Liver (tissue), 8 donors: ENCODE measurements at regions not wholly inside any gene's neighbourhood (a gene's known extent, or its start where the extent isn't known, plus 50 kb on each side); places are given as distances from the start of the nearest gene placed in this dataset.

Experiments
- DNase-seq: peaks from one replicate; pipeline ENCODE4 v3.0.0-alpha.2; 2017; ENCODE audit warnings: low spot score
- H3K27ac ChIP-seq, 2 donors: one replicate each; pipeline ENCODE4 v1.7.0; 2013; ENCODE audit warnings: inconsistent platforms in 2 of 2, low read length in 2 of 2, control low read depth in 1 of 2, low read depth in 1 of 2, mild to moderate bottlenecking in 1 of 2
- H3K27me3 ChIP-seq, 4 donors: one replicate each; pipeline versions ENCODE4 v1.6.1 to v1.7.0; 2013; ENCODE audit warnings: low read length in 3 of 4, inconsistent platforms in 1 of 4, mild to moderate bottlenecking in 1 of 4, moderate library complexity in 1 of 4; ENCODE audit not compliant: control insufficient read depth in 4 of 4, insufficient read depth in 4 of 4
- H3K36me3 ChIP-seq, 4 donors: one replicate each; pipeline versions ENCODE4 v1.6.1 to v1.7.0; 2013; ENCODE audit warnings: low read length in 3 of 4, mild to moderate bottlenecking in 3 of 4, low read depth in 1 of 4, moderate library complexity in 1 of 4; ENCODE audit not compliant: control insufficient read depth in 4 of 4, insufficient read depth in 3 of 4
- H3K4me1 ChIP-seq, 4 donors: one replicate each; pipeline versions ENCODE4 v1.6.1 to v1.7.0; 2013; ENCODE audit warnings: low read length in 3 of 4, mild to moderate bottlenecking in 3 of 4, moderate library complexity in 1 of 4; ENCODE audit not compliant: control insufficient read depth in 4 of 4, insufficient read depth in 4 of 4
- H3K4me3 ChIP-seq, 3 donors: one replicate each; pipeline versions ENCODE4 v1.6.1 to v1.7.0; 2013; ENCODE audit warnings: low read length in 3 of 3, control low read depth in 1 of 3, low read depth in 1 of 3, mild to moderate bottlenecking in 1 of 3
- H3K9ac ChIP-seq, 2 donors: one replicate each; pipeline ENCODE4 v1.7.0; 2013; ENCODE audit warnings: low read length in 2 of 2, mild to moderate bottlenecking in 2 of 2, moderate library complexity in 2 of 2, control low read depth in 1 of 2, low read depth in 1 of 2
- H3K9me3 ChIP-seq, 4 donors: one replicate each; pipeline versions ENCODE4 v1.6.1 to v1.7.0; 2013; ENCODE audit warnings: low read length in 3 of 4; ENCODE audit not compliant: control insufficient read depth in 4 of 4
- EGR1 ChIP-seq, 2 donors: IDR thresholded peaks; 2 replicates each; pipeline ENCODE4 v1.6.1; 2016 to 2018; ENCODE audit warnings: antibody characterized with exemption in 2 of 2, low read depth in 2 of 2
- FOXA1 ChIP-seq: IDR thresholded peaks from 2 replicates; pipeline ENCODE4 v1.6.1; 2016; ENCODE audit warnings: antibody characterized with exemption
- FOXA2 ChIP-seq: IDR thresholded peaks from 2 replicates; pipeline ENCODE4 v1.6.1; 2016; ENCODE audit warnings: antibody characterized with exemption
- GABPA ChIP-seq, 2 donors: IDR thresholded peaks in 1 of 2; conservative IDR thresholded peaks in 1 of 2; 2 replicates each; pipeline ENCODE4 v1.6.1; 2016; ENCODE audit warnings: antibody characterized with exemption in 2 of 2, mild to moderate bottlenecking in 1 of 2, moderate library complexity in 1 of 2
- HNF4A ChIP-seq, 2 donors: conservative IDR thresholded peaks; 2 replicates each; pipeline ENCODE4 v1.6.1; 2016; ENCODE audit warnings: antibody characterized with exemption in 2 of 2, mild to moderate bottlenecking in 2 of 2
- HNF4G ChIP-seq: IDR thresholded peaks from 2 replicates; pipeline ENCODE4 v1.6.1; 2016; ENCODE audit warnings: antibody characterized with exemption
- JUND ChIP-seq, 2 donors: IDR thresholded peaks; 2 replicates each; pipeline ENCODE4 v1.6.1; 2016; ENCODE audit warnings: antibody characterized with exemption in 2 of 2
- NR2F2 ChIP-seq: IDR thresholded peaks from 2 replicates; pipeline ENCODE4 v1.6.1; 2016; ENCODE audit warnings: antibody characterized with exemption
- RAD21 ChIP-seq, 2 donors: IDR thresholded peaks; 2 replicates each; pipeline ENCODE4 v1.6.1; 2016; ENCODE audit warnings: antibody characterized with exemption in 2 of 2, mild to moderate bottlenecking in 2 of 2
- RXRA ChIP-seq, 2 donors: IDR thresholded peaks; 2 replicates each; pipeline ENCODE4 v1.6.1; 2017 to 2018; ENCODE audit warnings: antibody characterized with exemption in 2 of 2, mild to moderate bottlenecking in 1 of 2
- SP1 ChIP-seq: IDR thresholded peaks from 2 replicates; pipeline ENCODE4 v1.6.1; 2018; ENCODE audit warnings: antibody characterized with exemption, mild to moderate bottlenecking
- TAF1 ChIP-seq: conservative IDR thresholded peaks from 2 replicates; pipeline ENCODE4 v1.6.1; 2016; ENCODE audit warnings: antibody characterized with exemption, mild to moderate bottlenecking
- YY1 ChIP-seq: IDR thresholded peaks from 2 replicates; pipeline ENCODE4 v1.6.1; 2016; ENCODE audit warnings: antibody characterized with exemption, mild to moderate bottlenecking
- WGBS: extraction: QIAGEN DNeasy Blood & Tissue Kit; methylation state at CpG from one replicate; pipeline ENCODE4 v1.1.7; 2013; 5-methylcytosine and 5-hydroxymethylcytosine counted together
- TF ChIP-seq, protein P1 (sequence below): fragments of 150-350 bp; IDR thresholded peaks from 2 replicates; pipeline ENCODE4 v1.5.1; 2017; ENCODE audit warnings: improper control_type of control experiment, low read depth, low read length; ENCODE audit not compliant: missing input control
- TF ChIP-seq, protein P2 (sequence below): IDR thresholded peaks from 2 replicates; pipeline ENCODE4 v1.6.1; 2016; ENCODE audit warnings: antibody characterized with exemption, mild to moderate bottlenecking
- TF ChIP-seq, protein P3 (sequence below): IDR thresholded peaks from 2 replicates; pipeline ENCODE4 v1.6.1; 2016; ENCODE audit warnings: antibody characterized with exemption
- TF ChIP-seq, protein P4 (sequence below): IDR thresholded peaks from 2 replicates; pipeline ENCODE4 v1.6.1; 2016; ENCODE audit warnings: antibody characterized with exemption
- donor health status: healthy.
- donor health status: healthy.
- donor health status: healthy.
- donor health status: healthy.
- donor health status: healthy.

DNA sequence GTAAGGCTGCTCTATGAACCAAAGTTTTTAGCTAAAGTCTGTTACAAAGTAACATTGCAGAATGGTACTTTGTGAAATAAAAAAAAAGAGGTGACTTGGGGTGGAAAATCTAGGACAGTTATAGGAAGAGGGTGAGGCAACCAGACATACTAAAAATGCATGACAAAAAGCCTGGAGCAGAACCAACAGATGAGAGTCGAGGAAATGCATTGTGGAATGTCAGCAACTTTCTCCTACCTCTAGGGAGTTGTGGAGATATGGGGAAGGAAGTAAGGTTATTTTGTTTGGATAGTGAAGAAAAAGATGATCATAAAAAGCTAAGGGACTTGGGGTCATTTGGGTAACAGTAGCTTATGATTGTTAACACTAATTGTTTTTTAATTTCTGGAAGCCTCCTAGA lies 295.6 kb downstream of the S1PR1 start:
- Histone ChIP-seq H3K4me3 (no peak overlapping the region), H3K36me3 (no peaks in the 10 kb centered on the region), H3K9ac (no peak overlapping the region), H3K27me3 (no peaks in the 10 kb centered on the region), H3K9me3 (no peaks in the 10 kb centered on the region), H3K4me1 (no peaks in the 10 kb centered on the region), H3K27ac (no peak overlapping the region)
- no peak for TF ChIP-seq SP1
- no peak for TF ChIP-seq FOXA2
- TF ChIP-seq, protein P1, sequence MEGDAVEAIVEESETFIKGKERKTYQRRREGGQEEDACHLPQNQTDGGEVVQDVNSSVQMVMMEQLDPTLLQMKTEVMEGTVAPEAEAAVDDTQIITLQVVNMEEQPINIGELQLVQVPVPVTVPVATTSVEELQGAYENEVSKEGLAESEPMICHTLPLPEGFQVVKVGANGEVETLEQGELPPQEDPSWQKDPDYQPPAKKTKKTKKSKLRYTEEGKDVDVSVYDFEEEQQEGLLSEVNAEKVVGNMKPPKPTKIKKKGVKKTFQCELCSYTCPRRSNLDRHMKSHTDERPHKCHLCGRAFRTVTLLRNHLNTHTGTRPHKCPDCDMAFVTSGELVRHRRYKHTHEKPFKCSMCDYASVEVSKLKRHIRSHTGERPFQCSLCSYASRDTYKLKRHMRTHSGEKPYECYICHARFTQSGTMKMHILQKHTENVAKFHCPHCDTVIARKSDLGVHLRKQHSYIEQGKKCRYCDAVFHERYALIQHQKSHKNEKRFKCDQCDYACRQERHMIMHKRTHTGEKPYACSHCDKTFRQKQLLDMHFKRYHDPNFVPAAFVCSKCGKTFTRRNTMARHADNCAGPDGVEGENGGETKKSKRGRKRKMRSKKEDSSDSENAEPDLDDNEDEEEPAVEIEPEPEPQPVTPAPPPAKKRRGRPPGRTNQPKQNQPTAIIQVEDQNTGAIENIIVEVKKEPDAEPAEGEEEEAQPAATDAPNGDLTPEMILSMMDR: no peak
- TF ChIP-seq EGR1 (IDR thresholded peaks at IDR 0.05; ENCODE audit: low read depth in 2 of 2): no peak
- no peak for TF ChIP-seq FOXA1
- TF ChIP-seq JUND (IDR thresholded peaks at IDR 0.05): no peak
- TF ChIP-seq YY1: no peak
- no peak for TF ChIP-seq HNF4G
- no peak for TF ChIP-seq GABPA (IDR thresholded peaks at IDR 0.05 in 1 of 2, conservative IDR thresholded peaks at IDR 0.05 in 1 of 2)
- no peak for TF ChIP-seq TAF1
- TF ChIP-seq, protein P2, sequence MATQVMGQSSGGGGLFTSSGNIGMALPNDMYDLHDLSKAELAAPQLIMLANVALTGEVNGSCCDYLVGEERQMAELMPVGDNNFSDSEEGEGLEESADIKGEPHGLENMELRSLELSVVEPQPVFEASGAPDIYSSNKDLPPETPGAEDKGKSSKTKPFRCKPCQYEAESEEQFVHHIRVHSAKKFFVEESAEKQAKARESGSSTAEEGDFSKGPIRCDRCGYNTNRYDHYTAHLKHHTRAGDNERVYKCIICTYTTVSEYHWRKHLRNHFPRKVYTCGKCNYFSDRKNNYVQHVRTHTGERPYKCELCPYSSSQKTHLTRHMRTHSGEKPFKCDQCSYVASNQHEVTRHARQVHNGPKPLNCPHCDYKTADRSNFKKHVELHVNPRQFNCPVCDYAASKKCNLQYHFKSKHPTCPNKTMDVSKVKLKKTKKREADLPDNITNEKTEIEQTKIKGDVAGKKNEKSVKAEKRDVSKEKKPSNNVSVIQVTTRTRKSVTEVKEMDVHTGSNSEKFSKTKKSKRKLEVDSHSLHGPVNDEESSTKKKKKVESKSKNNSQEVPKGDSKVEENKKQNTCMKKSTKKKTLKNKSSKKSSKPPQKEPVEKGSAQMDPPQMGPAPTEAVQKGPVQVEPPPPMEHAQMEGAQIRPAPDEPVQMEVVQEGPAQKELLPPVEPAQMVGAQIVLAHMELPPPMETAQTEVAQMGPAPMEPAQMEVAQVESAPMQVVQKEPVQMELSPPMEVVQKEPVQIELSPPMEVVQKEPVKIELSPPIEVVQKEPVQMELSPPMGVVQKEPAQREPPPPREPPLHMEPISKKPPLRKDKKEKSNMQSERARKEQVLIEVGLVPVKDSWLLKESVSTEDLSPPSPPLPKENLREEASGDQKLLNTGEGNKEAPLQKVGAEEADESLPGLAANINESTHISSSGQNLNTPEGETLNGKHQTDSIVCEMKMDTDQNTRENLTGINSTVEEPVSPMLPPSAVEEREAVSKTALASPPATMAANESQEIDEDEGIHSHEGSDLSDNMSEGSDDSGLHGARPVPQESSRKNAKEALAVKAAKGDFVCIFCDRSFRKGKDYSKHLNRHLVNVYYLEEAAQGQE: no peak
- TF ChIP-seq, protein P3, sequence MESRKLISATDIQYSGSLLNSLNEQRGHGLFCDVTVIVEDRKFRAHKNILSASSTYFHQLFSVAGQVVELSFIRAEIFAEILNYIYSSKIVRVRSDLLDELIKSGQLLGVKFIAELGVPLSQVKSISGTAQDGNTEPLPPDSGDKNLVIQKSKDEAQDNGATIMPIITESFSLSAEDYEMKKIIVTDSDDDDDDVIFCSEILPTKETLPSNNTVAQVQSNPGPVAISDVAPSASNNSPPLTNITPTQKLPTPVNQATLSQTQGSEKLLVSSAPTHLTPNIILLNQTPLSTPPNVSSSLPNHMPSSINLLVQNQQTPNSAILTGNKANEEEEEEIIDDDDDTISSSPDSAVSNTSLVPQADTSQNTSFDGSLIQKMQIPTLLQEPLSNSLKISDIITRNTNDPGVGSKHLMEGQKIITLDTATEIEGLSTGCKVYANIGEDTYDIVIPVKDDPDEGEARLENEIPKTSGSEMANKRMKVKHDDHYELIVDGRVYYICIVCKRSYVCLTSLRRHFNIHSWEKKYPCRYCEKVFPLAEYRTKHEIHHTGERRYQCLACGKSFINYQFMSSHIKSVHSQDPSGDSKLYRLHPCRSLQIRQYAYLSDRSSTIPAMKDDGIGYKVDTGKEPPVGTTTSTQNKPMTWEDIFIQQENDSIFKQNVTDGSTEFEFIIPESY: no peak
- no peak for TF ChIP-seq RXRA (IDR thresholded peaks at IDR 0.05)
- TF ChIP-seq RAD21 (IDR thresholded peaks at IDR 0.05): no peak
- TF ChIP-seq, protein P4, sequence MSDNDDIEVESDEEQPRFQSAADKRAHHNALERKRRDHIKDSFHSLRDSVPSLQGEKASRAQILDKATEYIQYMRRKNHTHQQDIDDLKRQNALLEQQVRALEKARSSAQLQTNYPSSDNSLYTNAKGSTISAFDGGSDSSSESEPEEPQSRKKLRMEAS: no peak
- DNase-seq: no peak
- 30% methylated on average over 1 of the region's 1 CpG for WGBS

DNA sequence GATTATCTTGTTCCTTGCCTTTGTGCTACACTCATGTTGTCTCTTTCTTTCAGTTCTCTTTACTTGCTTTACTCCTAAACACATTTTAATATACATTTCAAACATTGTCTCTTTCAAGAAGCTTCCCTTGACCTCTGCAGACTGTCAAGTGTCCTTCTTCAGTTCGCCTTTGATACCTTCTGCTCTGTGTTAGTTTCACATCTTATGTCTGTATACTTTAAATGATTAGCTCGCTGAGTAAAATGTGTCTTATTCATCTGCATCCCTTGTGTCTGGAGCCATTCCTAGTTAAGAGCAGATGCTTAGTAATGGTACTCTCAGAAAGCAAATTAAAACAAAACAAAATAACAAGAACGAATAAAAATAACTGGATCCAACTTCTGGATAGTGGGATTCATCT lies 303.3 kb downstream of the S1PR1 start:
- H3K4me1 ChIP-seq: no peaks in the 10 kb centered on the region
- no peaks in the 10 kb centered on the region for H3K27me3 ChIP-seq
- no peaks in the 10 kb centered on the region for H3K9me3 ChIP-seq
- no peaks in the 10 kb centered on the region for H3K36me3 ChIP-seq
- whole genome bisulfite sequencing: 59% methylated on average over 3 of the region's 3 CpGs
- H3K4me3 ChIP-seq: no peak overlapping the region
- no peak overlapping the region for H3K27ac ChIP-seq
- H3K9ac ChIP-seq: no peak overlapping the region
- DNase-seq: no peak
- TF ChIP-seq YY1 (no peak), SP1 (no peak), HNF4A (conservative IDR thresholded peaks at IDR 0.05) (no peak), NR2F2 (no peak), FOXA2 (no peak), TAF1 (no peak), HNF4G (no peak), FOXA1 (no peak)
- TF ChIP-seq, protein P1: no peak
- TF ChIP-seq, protein P3: no peak
- TF ChIP-seq, protein P2: no peak
